ENCODE measurements at regions not wholly inside any gene's neighbourhood (a gene's known extent, or its start where the extent isn't known, plus 50 kb on each side); places are given as distances from the start of the nearest gene placed in this dataset.
A peak's percentile ranks its signal among the peaks of the same experiment; 100 is the strongest.
"Not testable (repeated sequence)": the region's sequence is repeated elsewhere in the genome, so short reads cannot be mapped to it uniquely, and the experiment has no call there.

GRCh38 chr11:31956310-31956709 is 134.6 kb upstream of the RCN1 start:
- no peak for DNase-seq

DNA sequence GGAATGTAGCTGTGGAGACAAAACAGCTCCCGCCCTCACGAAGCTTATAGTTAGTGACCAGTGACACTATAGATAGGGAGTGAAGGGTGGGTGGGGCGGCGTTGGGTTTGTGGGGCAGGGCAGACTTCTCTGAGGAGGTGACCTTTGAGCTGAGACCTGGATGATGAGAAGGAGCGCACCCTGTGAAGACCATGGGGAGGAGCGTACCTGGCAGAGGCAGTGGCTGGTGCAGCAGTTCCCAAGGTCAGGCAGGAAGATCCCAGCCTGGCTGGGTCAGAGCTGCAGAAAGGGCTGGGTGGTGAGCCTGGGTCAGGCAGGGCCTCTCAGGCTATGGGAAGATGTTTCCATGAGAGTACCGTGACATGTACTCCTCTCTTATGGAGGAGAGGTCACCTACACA is 135.0 kb upstream of the RCN1 start:
- no peak for DNase-seq

DNA sequence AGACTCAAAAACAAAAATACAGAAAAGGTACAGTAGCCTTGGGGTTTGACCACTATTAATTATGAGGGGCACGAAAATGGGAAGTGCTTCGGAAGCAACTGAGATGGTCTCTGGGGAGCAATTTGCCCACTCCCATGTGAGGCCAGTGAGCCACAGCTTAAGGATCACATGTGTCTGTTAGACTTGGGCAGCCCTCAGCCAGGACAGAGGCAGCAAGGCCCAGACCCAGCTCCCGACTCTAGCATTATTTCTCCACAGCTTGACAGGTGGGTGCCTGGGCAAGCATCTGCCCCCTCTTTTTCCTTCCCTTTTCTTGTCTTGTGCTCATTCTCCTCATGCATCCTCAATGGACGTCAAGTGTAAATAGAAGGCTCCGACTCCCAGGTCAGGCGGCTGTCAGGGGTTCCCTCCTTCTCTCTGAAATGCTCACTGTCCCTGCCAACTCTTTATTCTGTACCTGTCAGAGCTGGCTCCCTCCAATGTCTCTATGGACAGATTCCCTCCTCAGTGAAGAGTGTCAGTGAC is 137.0 kb upstream of the RCN1 start:
- no peak for DNase-seq

GRCh38 chr11:31949733-31950200 is 138.6 kb upstream of the PAX6 start:
- DNase-seq: not testable (repeated sequence)

- no peak for DNase-seq
Observed at GRCh38 chr11:31947051-31947450, 135.9 kb upstream of the PAX6 start.

- DNase-seq: peak; percentile 76
Observed at GRCh38 chr11:31943056-31943780, 132.1 kb upstream of the PAX6 start.

DNA sequence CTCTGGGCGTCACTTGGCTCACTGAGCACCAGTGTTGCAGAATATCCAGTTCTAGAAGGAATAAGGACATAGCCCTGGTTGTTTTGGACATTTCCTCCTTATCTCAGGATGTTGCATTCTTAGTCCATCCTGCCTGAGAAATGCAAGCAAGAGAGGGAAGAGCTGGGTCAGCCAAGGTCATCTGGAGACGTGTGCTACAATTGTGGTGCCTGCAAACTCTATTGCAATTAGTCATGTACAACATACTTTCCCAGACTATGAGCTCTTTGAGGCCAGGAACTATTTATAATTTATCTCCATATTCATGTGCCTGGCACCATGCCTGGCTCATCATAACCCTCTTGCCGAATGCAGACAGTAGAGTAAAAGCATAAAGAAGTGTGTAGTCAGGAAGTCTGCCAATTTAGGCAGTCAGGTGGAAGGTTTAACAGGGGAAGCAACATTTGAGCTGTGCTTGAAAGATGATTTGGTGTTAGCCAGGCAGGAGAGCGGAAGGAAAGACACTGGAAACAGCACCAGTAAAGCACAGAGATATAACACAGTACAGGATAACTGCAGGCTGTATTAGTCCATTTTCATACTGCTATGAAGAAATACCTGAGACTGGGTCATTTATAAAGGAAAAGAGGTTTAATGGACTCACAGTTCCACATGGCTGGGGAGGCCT is 129.4 kb upstream of the PAX6 start:
- DNase-seq: no peak

DNA sequence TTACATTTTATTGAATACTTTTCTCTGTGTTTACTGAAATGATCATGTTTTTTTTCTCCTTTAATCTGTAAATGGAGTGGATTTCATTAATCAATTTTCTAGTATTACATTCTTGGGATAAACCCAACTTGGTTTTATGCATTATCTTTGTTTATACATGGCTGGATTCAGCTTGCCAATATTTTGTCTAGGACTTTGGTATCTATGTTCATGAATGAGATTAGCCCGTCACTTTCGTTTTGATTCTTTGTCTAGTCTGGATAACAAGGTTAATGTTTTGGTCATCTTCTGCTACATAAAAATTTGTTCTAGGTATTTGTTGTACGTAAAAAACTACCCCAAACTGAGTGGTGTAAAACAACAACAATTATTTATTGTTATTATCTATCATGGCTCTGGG is 127.9 kb upstream of the PAX6 start:
- no peak for DNase-seq

GRCh38 chr11:31936312-31936711 is 125.2 kb upstream of the PAX6 start:
- DNase-seq: no peak

DNA sequence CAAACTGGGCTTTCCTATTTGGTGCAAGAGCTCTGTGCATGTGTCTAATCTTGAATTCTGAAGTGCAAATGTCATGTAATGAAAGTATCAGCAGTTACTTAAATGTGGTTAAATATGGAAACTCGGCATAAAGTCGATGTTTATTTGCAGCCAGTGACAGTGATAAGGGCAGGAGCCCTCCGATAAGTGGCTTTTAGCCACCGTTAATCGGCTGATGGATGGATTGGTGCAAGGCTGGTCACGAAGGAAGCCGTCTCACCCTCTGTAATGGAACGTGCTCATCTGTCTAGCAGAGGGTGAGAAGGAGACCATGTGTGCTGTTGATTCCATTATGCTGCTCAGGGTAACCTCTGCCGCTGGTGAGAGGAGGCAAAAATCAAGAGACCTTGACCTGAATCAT is 121.8 kb upstream of the PAX6 start:
- no peak for DNase-seq

DNA sequence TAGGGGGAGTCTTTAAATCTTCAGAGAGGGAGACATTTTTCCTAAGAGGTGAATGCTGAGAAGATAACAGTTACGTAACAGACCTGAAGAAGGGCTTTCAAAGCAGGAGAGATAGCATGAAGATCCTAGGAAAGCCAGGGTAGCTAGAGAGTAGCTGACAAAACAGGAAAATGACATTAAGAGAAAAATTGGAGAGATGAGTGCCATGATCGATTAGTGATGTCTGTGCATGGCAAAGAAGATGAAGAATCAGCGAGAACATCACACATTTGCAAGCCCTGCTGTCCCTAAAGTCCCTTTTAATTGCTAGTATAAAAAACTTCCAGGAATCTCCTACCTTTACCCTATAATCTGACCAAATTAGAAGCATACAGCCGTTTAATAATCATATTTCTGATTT is 116.9 kb upstream of the PAX6 start:
- no peak for DNase-seq

DNA sequence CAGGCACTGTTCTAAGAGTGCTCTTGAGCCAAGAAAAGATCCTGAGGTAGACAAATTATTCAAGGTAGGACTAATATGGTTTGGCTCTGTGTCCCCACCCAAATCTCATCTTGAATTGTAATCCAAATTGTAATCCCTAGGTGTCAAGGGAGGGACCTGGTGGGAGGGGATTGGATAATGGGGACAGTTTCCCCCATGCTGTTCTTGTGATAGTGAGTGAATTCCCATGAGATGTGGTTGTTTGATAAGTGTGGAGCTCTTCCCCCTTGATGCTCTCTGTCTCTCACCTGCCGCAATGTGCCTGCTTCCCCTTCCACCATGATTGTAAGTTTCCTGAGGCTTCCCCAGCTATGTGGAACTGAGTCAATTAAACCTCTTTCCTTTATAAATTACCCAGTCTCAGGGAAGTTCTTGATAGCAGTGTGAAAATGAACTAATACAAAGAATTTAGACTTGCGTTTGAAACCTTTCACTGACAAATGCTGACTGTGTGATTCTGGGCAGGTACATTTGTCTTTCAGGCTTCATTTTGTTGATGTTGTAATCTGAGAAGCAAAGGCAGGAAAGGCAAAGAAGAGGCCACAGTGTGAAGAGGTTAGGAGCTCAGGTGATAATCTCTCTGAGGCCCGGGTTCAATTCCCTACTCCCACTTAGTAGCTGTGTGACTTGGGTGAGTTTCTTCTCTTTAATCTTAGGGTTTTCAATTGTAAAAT is 115.8 kb upstream of the PAX6 start:
- DNase-seq: peak; percentile 44

- peak; percentile 80 for DNase-seq
Observed at GRCh38 chr11:31926106-31926505, 115.0 kb upstream of the PAX6 start.

DNA sequence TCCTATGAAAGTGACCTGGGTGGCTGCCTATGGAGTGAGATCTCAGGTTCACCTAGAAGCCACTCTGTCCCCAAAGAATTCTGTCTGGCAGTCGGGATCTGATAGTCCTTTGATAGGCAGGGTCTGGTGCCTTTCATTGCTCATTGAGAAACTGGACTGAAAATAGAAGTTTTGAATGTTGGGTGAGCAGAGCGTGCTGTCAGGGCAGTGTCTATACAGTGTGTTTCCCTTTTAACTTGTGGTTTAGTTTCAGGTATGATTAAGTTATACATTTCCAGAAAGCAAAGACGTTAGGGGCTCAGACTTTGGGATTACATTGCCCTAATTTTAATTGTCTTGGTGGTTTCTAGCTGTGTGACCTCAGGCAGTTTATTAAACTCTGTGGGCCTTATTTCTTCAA is 111.3 kb upstream of the PAX6 start:
- no peak for DNase-seq

GRCh38 chr11:31921081-31921480 is 110.0 kb upstream of the PAX6 start:
- DNase-seq: no peak

- no peak for DNase-seq
Observed at GRCh38 chr11:31919175-31919574, 108.1 kb upstream of the PAX6 start.

GRCh38 chr11:31915867-31916266 is 104.7 kb upstream of the PAX6 start:
- no peak for DNase-seq

DNA sequence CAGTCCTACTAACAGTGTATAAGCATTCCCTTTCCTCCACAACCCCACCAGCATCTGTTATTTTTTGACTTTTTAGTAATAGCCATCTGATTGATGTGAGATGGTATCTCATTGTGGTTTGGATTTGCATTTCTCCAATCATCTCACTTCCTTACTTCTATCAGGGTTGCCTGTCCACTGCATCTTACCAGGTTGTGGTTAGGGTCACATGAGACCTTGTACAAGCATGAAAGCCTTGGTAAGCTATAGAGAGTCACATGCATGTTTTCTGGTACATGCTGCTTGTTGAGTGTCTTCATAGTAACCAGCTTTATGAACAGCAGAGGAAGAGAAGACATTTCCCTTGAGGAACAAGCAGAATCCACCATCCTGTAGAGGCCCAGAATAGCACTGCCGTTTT is 102.9 kb upstream of the PAX6 start:
- DNase-seq: no peak

- DNase-seq: no peak
Observed at GRCh38 chr11:31912808-31913207, 101.7 kb upstream of the PAX6 start.

- DNase-seq: no peak
Observed at GRCh38 chr11:31910950-31911576, 99.9 kb upstream of the PAX6 start.

DNA sequence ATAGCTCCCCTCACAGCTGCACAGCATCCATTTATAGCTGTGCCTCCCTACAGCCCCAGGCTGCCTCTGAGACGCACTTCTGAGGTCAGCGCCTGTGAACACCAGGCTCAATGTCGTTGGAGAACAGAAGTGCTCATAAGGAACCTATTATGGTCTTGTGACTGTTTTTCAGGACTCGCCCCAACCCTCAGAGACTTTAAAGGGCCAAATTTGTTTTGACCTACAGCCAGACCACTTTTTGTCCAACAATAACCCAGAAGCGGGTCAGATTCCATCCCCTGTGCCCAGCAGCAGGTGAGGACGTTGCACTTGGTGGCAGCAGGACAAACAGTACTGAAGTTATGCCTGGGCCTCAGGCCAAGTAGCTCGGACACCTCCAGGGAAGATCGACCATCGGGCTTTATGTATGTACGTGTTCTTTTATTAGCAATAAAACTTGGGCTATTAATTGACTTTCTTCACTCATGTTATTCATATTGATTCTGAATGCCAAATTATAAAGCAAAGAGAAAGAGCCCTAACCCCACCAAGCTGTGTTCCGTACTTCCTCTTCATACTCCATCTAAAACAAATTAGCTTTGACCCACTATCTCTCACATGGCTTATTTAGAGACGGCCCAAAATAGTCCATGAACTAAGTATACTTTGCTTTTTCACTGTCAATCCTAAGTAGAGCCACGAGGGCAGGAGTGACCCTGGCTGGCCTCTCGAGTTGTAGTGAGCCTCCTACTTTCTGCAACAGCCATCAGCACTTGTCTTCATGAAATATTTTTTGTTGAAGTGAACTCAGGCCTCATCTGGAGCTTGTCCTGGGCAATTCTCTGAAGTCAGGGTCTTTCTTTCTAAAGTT is 92.3 kb upstream of the PAX6 start:
- DNase-seq: no peak

GRCh38 chr11:31902706-31903105 is 91.6 kb upstream of the PAX6 start:
- no peak for DNase-seq

Measured in NCI-H69 (cell line).